PC-3 (cell line): ENCODE measurements at regions not wholly inside any gene's neighbourhood (a gene's known extent, or its start where the extent isn't known, plus 50 kb on each side); places are given as distances from the start of the nearest gene placed in this dataset.

Experiments
- EZH2 ChIP-seq: fragments of 300-600 bp; sonication (generic); IDR thresholded peaks from one replicate; pipeline ENCODE4 v1.6.1; 2017; ENCODE audit warnings: antibody characterized with exemption, mild to moderate bottlenecking, low read length; ENCODE audit not compliant: unreplicated experiment
- TF ChIP-seq, protein P1 (sequence below): fragments of 300-600 bp; sonication (generic); conservative IDR thresholded peaks from 2 replicates; pipeline ENCODE4 v1.5.1; 2017; ENCODE audit warnings: antibody characterized with exemption, low read depth, mild to moderate bottlenecking, low read length

DNA sequence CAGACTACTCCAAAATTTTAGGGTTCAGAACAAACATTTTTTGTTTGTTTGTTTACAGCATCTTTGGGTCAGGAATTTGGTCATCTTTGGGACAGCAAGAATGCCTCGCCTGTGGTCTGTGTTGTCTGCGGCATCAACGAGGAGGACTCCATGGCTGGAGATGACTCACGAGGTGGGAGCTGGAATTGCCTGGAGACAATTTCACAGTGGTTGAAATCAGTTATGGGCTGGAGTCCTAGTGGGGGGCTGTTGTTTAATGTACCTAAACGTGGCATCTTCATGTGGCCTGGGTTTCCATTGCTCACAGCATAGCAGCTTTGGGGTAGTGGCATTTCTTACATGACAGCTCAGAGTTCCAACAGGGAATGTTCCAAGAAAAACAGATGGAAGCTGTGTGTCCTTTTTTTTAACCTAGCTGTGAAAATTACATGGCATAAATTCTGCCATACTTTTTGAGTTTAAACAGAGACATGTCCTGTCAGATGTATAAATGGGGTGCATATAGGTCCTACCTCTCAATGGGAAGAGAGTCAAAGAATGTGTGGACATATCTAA lies 507.3 kb upstream of the CBLB start:
- TF ChIP-seq, protein P1, sequence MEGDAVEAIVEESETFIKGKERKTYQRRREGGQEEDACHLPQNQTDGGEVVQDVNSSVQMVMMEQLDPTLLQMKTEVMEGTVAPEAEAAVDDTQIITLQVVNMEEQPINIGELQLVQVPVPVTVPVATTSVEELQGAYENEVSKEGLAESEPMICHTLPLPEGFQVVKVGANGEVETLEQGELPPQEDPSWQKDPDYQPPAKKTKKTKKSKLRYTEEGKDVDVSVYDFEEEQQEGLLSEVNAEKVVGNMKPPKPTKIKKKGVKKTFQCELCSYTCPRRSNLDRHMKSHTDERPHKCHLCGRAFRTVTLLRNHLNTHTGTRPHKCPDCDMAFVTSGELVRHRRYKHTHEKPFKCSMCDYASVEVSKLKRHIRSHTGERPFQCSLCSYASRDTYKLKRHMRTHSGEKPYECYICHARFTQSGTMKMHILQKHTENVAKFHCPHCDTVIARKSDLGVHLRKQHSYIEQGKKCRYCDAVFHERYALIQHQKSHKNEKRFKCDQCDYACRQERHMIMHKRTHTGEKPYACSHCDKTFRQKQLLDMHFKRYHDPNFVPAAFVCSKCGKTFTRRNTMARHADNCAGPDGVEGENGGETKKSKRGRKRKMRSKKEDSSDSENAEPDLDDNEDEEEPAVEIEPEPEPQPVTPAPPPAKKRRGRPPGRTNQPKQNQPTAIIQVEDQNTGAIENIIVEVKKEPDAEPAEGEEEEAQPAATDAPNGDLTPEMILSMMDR: no peak
- no peak for TF ChIP-seq EZH2
